NT2/D1 (cell line): ENCODE measurements at regions not wholly inside any gene's neighbourhood (a gene's known extent, or its start where the extent isn't known, plus 50 kb on each side); places are given as distances from the start of the nearest gene placed in this dataset.

Experiments used
- DNase-seq: peaks from one replicate; pipeline ENCODE4 v3.0.0-alpha.2; 2011; ENCODE audit warnings: low read depth, low spot score
- H3K27me3 ChIP-seq: 2 replicates; pipeline ENCODE4 v1.6.0; 2011; ENCODE audit warnings: mild to moderate bottlenecking; ENCODE audit not compliant: insufficient read length, insufficient read depth
- H3K36me3 ChIP-seq: 2 replicates; pipeline ENCODE4 v1.6.1; 2011; ENCODE audit warnings: mild to moderate bottlenecking, low read length, mixed read lengths; ENCODE audit not compliant: insufficient read depth, insufficient read length
- H3K4me1 ChIP-seq: 2 replicates; pipeline ENCODE4 v1.5.1; 2011; ENCODE audit not compliant: insufficient read depth, insufficient read length
- H3K4me3 ChIP-seq: 2 replicates; pipeline ENCODE4 v1.5.1; 2011; ENCODE audit warnings: low read depth; ENCODE audit not compliant: insufficient read length
- H3K9ac ChIP-seq: 2 replicates; pipeline ENCODE4 v1.6.0; 2011; ENCODE audit warnings: low read depth; ENCODE audit not compliant: insufficient read length
- H3K9me3 ChIP-seq: 2 replicates; pipeline ENCODE4 v1.5.1; 2011; ENCODE audit warnings: mild to moderate bottlenecking, low read length; ENCODE audit not compliant: insufficient read depth
- SUZ12 ChIP-seq: IDR thresholded peaks from 2 replicates; pipeline ENCODE4 v1.6.1; 2011; ENCODE audit not compliant: insufficient read length, insufficient read depth; ENCODE audit errors: extremely low read depth
- YY1 ChIP-seq: IDR thresholded peaks from 2 replicates; pipeline ENCODE4 v1.6.1; 2011; ENCODE audit not compliant: insufficient read length, insufficient read depth
- ZNF274 ChIP-seq: IDR thresholded peaks from 2 replicates; pipeline ENCODE4 v1.6.1; 2011; ENCODE audit warnings: mild to moderate bottlenecking, low read depth, low read length

GRCh38 chr16:81170824-81171223 lies 67.7 kb upstream of the BCO1 start:
- Histone ChIP-seq H3K9me3 (no peaks in the 10 kb centered on the region), H3K9ac (no peak overlapping the region), H3K36me3 (peaks cover 17% of the 10 kb centered on the region), H3K4me1 (no peaks in the 10 kb centered on the region), H3K27me3 (no peaks in the 10 kb centered on the region), H3K4me3 (no peak overlapping the region)
- DNase-seq, result no peak
- TF ChIP-seq SUZ12 (no peak), YY1 (no peak), ZNF274 (no peak)

GRCh38 chr16:81168406-81168805 lies 70.1 kb upstream of the BCO1 start:
- H3K4me1 ChIP-seq, result no peaks in the 10 kb centered on the region
- H3K27me3 ChIP-seq, result no peaks in the 10 kb centered on the region
- TF ChIP-seq ZNF274, result no peak
- no peak for DNase-seq
- H3K9ac ChIP-seq, result no peak overlapping the region
- no peaks in the 10 kb centered on the region for H3K9me3 ChIP-seq
- peaks cover 6% of the 10 kb centered on the region for H3K36me3 ChIP-seq
- no peak overlapping the region for H3K4me3 ChIP-seq

GRCh38 chr16:81167851-81168250 lies 70.6 kb upstream of the BCO1 start:
- no peak for DNase-seq
- no peaks in the 10 kb centered on the region for H3K9me3 ChIP-seq
- H3K36me3 ChIP-seq, result peaks cover under 1% of the 10 kb centered on the region
- H3K4me3 ChIP-seq, result no peak overlapping the region
- no peak overlapping the region for H3K9ac ChIP-seq
- no peak for TF ChIP-seq SUZ12
- TF ChIP-seq ZNF274, result no peak
- no peak for TF ChIP-seq YY1
- H3K4me1 ChIP-seq, result no peaks in the 10 kb centered on the region
- no peaks in the 10 kb centered on the region for H3K27me3 ChIP-seq

DNA sequence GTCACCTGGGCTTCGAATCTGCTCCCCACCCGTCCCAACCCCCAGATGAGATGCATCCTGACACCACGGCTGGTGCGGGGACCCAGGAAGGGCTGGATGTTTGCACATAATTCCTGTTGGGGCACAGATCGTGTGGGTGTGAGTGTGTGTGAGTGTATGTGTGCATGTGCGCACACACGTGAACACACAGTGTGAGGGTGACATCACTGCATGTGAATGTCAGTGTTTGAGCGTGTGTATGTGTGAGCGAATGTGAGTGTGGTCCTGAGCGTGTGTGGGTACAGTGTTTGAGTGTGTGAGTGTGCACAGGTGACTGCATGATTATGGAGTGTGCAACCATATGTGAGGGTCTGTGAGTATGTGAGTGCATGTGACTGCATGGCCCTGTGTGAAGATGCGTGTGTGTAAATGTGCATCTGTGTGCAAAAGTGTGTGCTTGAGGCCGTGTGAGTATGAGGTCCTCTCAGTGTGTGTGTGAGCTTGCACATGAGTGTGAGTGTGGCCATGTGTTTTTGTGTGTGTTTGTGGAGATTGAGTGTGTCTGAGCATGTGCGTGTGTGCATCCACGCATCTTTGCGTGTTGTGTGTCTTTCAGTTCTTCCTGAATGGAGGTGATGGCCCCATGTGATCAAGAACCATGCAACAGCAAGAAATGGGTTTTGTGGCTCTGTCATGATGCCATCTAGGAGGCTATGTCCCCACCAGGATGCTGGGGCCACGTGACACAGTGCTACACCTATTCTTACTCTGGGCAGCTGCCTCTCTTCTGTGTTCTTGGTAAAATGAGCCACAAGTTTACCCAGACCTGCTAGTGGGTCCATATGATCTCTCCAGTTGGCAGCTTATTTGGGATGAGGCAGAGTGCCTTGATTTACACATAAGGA lies 70.5 kb upstream of the GCSH start:
- Histone ChIP-seq H3K9me3 (no peaks in the 10 kb centered on the region), H3K4me3 (no peak overlapping the region), H3K36me3 (no peaks in the 10 kb centered on the region), H3K4me1 (no peaks in the 10 kb centered on the region), H3K27me3 (no peaks in the 10 kb centered on the region), H3K9ac (no peak overlapping the region)
- no peak for DNase-seq
- TF ChIP-seq YY1, result no peak

GRCh38 chr16:81165411-81166097 lies 69.4 kb upstream of the GCSH start:
- Histone ChIP-seq H3K4me3 (no peak overlapping the region), H3K9me3 (peaks cover 3% of the 10 kb centered on the region; the same call in 1 of the 2 replicates), H3K4me1 (no peaks in the 10 kb centered on the region), H3K36me3 (no peaks in the 10 kb centered on the region), H3K27me3 (no peaks in the 10 kb centered on the region), H3K9ac (no peak overlapping the region)
- no peak for DNase-seq
- TF ChIP-seq ZNF274 (no peak), YY1 (no peak)

GRCh38 chr16:81164958-81165357 lies 68.8 kb upstream of the GCSH start:
- DNase-seq, result no peak
- H3K9ac ChIP-seq, result no peak overlapping the region
- no peaks in the 10 kb centered on the region for H3K36me3 ChIP-seq
- H3K9me3 ChIP-seq, result peaks cover 5% of the 10 kb centered on the region; the same call in 1 of the 2 replicates
- no peaks in the 10 kb centered on the region for H3K27me3 ChIP-seq
- no peaks in the 10 kb centered on the region for H3K4me1 ChIP-seq
- TF ChIP-seq ZNF274 (no peak), YY1 (no peak)
- H3K4me3 ChIP-seq, result no peak overlapping the region

DNA sequence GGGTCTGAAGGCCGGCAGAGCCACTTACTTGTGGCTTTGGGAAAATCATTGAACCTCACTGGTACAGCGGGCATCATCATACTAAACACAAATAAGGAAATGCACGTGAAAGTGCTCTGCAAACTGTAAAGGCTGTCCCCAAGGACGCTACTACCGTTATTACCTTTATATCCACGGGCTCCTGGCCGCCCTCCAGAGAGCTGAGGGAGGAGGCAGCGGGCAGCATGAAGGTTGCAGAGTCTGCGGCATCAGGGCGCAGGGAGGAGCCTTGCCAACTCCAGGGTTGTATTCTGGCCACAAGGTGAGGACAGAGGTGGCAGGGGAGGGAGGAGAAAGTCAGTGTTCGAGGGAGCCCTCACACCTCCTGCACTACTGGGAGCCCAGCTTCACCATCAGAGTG lies 68.3 kb upstream of the GCSH start:
- DNase-seq, result no peak
- no peaks in the 10 kb centered on the region for H3K36me3 ChIP-seq
- peaks cover 5% of the 10 kb centered on the region; the same call in 1 of the 2 replicates for H3K9me3 ChIP-seq
- H3K9ac ChIP-seq, result no peak overlapping the region
- no peak for TF ChIP-seq SUZ12
- no peak for TF ChIP-seq ZNF274
- no peak for TF ChIP-seq YY1
- no peak overlapping the region for H3K4me3 ChIP-seq
- no peaks in the 10 kb centered on the region for H3K27me3 ChIP-seq
- no peaks in the 10 kb centered on the region for H3K4me1 ChIP-seq
